ENCODE measurements at regions not wholly inside any gene's neighbourhood (a gene's known extent, or its start where the extent isn't known, plus 50 kb on each side); places are given as distances from the start of the nearest gene placed in this dataset.

DNA sequence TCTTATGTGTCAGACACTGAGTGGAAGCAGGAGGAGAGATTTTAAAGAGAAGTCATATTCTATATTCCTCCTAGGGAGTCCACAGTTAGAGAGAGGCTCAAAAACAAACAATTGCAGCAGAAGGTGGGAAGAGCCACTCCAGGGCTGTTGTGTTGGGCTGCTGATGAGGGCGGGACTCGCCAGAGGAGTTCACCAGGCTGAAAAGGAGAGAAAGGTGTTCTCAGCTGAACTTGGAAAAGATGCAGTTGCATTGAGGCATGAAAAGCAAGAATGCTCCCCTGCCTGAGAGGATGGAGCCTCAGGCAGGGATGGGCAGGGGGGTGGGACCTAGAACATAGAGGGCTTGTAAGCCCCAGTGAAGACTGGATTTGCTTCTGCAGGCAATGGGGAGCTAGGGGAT, 324.2 kb downstream of the CXCL12 start:
- WGBS, 2 donors (ENCODE audit: low coverage in 1 of 2) = 63 to 80% methylated on average over 2 of the region's 2 CpGs
- intact Hi-C loops (cut with DNase I; ENCODE audit: low total_unique reads) (no loop called here), in situ Hi-C loops (cut with MboI; ENCODE audit: low pct_ligation_motif_present in 1 of 4, low pct_unique_long_range_greater_than_20kb in 1 of 4, low sequenced_read_pairs in 3 of 4) (loop anchor here in 1 of 4 donors (25.0 kb wide), 1 partner anchor 373 kb away; no protein-coding TSS in a partner anchor)
- H3K36me3 ChIP-seq = no peaks in the 10 kb centered on the region
- no peak for TF ChIP-seq POLR2AphosphoS5 (IDR thresholded peaks at IDR 0.05)
- TF ChIP-seq, protein P1, sequence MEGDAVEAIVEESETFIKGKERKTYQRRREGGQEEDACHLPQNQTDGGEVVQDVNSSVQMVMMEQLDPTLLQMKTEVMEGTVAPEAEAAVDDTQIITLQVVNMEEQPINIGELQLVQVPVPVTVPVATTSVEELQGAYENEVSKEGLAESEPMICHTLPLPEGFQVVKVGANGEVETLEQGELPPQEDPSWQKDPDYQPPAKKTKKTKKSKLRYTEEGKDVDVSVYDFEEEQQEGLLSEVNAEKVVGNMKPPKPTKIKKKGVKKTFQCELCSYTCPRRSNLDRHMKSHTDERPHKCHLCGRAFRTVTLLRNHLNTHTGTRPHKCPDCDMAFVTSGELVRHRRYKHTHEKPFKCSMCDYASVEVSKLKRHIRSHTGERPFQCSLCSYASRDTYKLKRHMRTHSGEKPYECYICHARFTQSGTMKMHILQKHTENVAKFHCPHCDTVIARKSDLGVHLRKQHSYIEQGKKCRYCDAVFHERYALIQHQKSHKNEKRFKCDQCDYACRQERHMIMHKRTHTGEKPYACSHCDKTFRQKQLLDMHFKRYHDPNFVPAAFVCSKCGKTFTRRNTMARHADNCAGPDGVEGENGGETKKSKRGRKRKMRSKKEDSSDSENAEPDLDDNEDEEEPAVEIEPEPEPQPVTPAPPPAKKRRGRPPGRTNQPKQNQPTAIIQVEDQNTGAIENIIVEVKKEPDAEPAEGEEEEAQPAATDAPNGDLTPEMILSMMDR (IDR thresholded peaks at IDR 0.05) = no peak
- no peak for TF ChIP-seq EP300 (IDR thresholded peaks at IDR 0.05; ENCODE audit: low read depth)
- no peak for TF ChIP-seq POLR2A (IDR thresholded peaks at IDR 0.05)
- peaks cover 0 to 11% (median 0%) of the 10 kb centered on the region in 4 donors for H3K4me1 ChIP-seq
- no peak for DNase-seq
- H3K27me3 ChIP-seq = peaks cover 2% of the 10 kb centered on the region
- no peak overlapping the region for H3K27ac ChIP-seq
- no peak overlapping the region for H3K4me3 ChIP-seq
- H3K9me3 ChIP-seq = no peaks in the 10 kb centered on the region

DNA sequence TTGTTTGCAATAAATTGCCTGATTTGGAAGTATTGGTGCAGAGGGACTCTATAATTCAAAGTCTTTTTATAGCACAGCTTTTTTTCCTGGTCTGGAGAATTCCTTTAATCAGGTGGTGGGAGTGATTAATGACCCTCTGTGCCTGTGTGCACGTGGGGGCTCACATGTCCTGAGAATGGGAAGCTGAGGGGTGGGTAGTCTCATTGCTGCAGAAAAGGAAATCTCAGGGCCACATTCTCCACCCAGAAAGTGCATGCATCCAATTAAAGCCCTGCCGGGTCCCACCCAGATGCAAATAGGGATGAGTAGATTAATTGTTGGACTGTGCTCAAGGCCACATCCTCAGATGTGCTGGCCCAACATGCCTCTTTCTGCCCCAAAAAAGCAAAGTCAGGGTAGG, 324.7 kb downstream of the CXCL12 start:
- H3K36me3 ChIP-seq = no peaks in the 10 kb centered on the region
- intact Hi-C loops (cut with DNase I; ENCODE audit: low total_unique reads) = no loop called here
- peaks cover 2% of the 10 kb centered on the region for H3K27me3 ChIP-seq
- no peak overlapping the region for H3K27ac ChIP-seq
- DNase-seq = no peak
- no peak overlapping the region for H3K4me3 ChIP-seq
- no peaks in the 10 kb centered on the region for H3K9me3 ChIP-seq
- TF ChIP-seq, protein P1 (IDR thresholded peaks at IDR 0.05) = no peak
- TF ChIP-seq POLR2AphosphoS5 (IDR thresholded peaks at IDR 0.05) (no peak), EP300 (IDR thresholded peaks at IDR 0.05; ENCODE audit: low read depth) (no peak), POLR2A (IDR thresholded peaks at IDR 0.05) (no peak)
- WGBS, 2 donors (ENCODE audit: low coverage in 1 of 2) = 48% methylated on average over 2 of the region's 2 CpGs; no CpG with 5 or more reads in 1 of the 2 donors
- in situ Hi-C loops (cut with MboI; ENCODE audit: low pct_ligation_motif_present in 1 of 4, low pct_unique_long_range_greater_than_20kb in 1 of 4, low sequenced_read_pairs in 3 of 4) = loop anchor here in 1 of 4 donors (25.0 kb wide), 1 partner anchor 373 kb away; no protein-coding TSS in a partner anchor
- peaks cover 0 to 7% (median 0%) of the 10 kb centered on the region in 4 donors for H3K4me1 ChIP-seq

DNA sequence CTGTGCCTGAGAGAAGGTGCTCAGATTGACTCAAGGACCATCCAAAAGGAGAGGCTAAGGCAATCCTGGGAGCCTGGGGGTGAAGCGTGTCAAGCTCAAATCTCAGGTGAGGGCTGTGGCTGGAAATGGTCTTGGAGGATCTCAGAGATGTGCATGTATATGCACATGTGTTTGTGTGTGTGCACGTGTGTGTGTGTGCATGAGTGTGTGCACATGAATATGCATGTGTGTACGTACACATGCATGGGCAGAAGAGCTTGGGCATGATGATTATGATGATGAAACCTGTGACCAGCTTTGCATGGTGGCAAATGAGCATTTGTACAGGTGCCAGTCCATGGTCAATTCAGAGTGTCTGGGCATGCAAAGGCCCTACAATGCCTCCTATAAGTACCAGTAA, 326.6 kb downstream of the CXCL12 start:
- WGBS, 2 donors (ENCODE audit: low coverage in 1 of 2) = 80 to 83% methylated on average over 2 to 3 of the region's 3 CpGs
- H3K27ac ChIP-seq = no peak overlapping the region

DNA sequence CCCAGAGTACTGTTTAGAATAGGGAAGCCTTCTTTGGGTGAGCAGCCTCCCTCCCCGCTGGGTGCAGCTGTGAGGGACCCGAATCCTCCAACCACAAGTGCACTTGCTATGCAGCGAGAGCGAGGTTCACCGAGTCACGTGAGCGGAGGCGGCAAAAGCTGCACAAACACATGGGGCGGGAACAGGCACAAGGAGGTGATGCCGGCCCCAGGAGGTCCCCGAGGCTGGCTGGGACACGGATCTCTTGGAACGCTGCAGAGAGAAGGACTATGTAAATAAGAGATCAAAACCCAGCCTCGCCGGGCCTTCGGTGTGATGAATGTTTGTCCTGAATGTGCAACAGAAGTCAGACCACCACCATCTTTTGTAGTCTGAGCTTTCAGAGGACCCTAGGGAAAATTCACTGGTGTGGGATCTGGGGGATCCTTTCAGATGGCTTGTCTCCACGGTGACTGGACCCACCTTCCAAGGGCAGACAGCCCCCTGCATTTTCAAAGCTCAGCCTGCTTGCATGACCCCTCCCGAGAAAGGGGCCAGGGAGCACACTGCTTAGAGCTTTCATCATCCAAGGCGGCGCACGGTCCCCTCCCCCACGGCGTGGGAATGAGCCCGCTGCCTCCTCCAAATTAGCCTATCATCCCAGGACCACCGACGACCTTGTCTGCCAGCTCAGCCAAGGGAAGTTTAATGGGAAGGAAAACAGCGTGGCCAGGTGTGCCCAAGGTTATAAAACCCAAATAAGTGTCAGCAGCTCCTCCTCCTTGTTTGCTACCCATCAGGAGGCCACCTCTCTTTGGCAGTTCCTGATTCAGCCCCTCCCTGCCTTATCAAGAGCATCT, 327.7 kb downstream of the CXCL12 start:
- WGBS, 2 donors (ENCODE audit: low coverage in 1 of 2) = 56 to 68% methylated on average over 16 to 27 of the region's 27 CpGs
- TF ChIP-seq POLR2A (IDR thresholded peaks at IDR 0.05) = no peak
- TF ChIP-seq, protein P1 (IDR thresholded peaks at IDR 0.05) = no peak
- no peak for TF ChIP-seq EP300 (IDR thresholded peaks at IDR 0.05; ENCODE audit: low read depth)
- TF ChIP-seq POLR2AphosphoS5 (IDR thresholded peaks at IDR 0.05) = no peak
- in situ Hi-C loops (cut with MboI; ENCODE audit: low pct_ligation_motif_present in 1 of 4, low pct_unique_long_range_greater_than_20kb in 1 of 4, low sequenced_read_pairs in 3 of 4) (loop anchor here in 1 of 4 donors (25.0 kb wide), 1 partner anchor 370 kb away; no protein-coding TSS in a partner anchor), intact Hi-C loops (cut with DNase I; ENCODE audit: low total_unique reads) (no loop called here)
- Histone ChIP-seq H3K9me3 (no peaks in the 10 kb centered on the region), H3K4me3 (no peak overlapping the region), H3K36me3 (no peaks in the 10 kb centered on the region), H3K27ac (no peak overlapping the region), H3K4me1 (no peaks in the 10 kb centered on the region), H3K27me3 (peaks cover 2% of the 10 kb centered on the region)
- no peak for DNase-seq

More for the DNA sequence above, 326.6 kb downstream of the CXCL12 start:
- no peak overlapping the region for H3K4me3 ChIP-seq
- no peaks in the 10 kb centered on the region for H3K36me3 ChIP-seq
- DNase-seq = no peak
- TF ChIP-seq POLR2A (IDR thresholded peaks at IDR 0.05) (no peak), EP300 (IDR thresholded peaks at IDR 0.05; ENCODE audit: low read depth) (no peak), POLR2AphosphoS5 (IDR thresholded peaks at IDR 0.05) (no peak)
- TF ChIP-seq, protein P1 (IDR thresholded peaks at IDR 0.05) = no peak
- no peaks in the 10 kb centered on the region for H3K9me3 ChIP-seq
- intact Hi-C loops (cut with DNase I; ENCODE audit: low total_unique reads) = no loop called here
- no peaks in the 10 kb centered on the region for H3K4me1 ChIP-seq
- peaks cover 2% of the 10 kb centered on the region for H3K27me3 ChIP-seq
- in situ Hi-C loops (cut with MboI; ENCODE audit: low pct_ligation_motif_present in 1 of 4, low pct_unique_long_range_greater_than_20kb in 1 of 4, low sequenced_read_pairs in 3 of 4) = loop anchor here in 1 of 4 donors (25.0 kb wide), 1 partner anchor 371 kb away; no protein-coding TSS in a partner anchor

Data from transverse colon (tissue), 4 donors.